H7 (cell line): ENCODE measurements at regions not wholly inside any gene's neighbourhood (a gene's known extent, or its start where the extent isn't known, plus 50 kb on each side); places are given as distances from the start of the nearest gene placed in this dataset.
A peak's percentile ranks its signal among the peaks of the same experiment; 100 is the strongest.

ENCODE experiments used
- DNase-seq: peaks from one replicate; pipeline ENCODE4 v3.0.0; 2012
- H3K27me3 ChIP-seq: 2 replicates; pipeline ENCODE4 v1.6.0; 2011; ENCODE audit warnings: mild to moderate bottlenecking, low read length; ENCODE audit not compliant: control insufficient read depth, insufficient read depth
- H3K36me3 ChIP-seq: replicated peaks from 2 replicates; pipeline ENCODE4 v1.5.1; 2011; ENCODE audit warnings: low read length; ENCODE audit not compliant: control insufficient read depth, insufficient read depth
- H3K4me3 ChIP-seq: 2 replicates; pipeline ENCODE4 v1.5.1; 2011; ENCODE audit warnings: low read depth, mild to moderate bottlenecking, control low read depth, low read length, moderate library complexity; ENCODE audit not compliant: insufficient read depth

DNA sequence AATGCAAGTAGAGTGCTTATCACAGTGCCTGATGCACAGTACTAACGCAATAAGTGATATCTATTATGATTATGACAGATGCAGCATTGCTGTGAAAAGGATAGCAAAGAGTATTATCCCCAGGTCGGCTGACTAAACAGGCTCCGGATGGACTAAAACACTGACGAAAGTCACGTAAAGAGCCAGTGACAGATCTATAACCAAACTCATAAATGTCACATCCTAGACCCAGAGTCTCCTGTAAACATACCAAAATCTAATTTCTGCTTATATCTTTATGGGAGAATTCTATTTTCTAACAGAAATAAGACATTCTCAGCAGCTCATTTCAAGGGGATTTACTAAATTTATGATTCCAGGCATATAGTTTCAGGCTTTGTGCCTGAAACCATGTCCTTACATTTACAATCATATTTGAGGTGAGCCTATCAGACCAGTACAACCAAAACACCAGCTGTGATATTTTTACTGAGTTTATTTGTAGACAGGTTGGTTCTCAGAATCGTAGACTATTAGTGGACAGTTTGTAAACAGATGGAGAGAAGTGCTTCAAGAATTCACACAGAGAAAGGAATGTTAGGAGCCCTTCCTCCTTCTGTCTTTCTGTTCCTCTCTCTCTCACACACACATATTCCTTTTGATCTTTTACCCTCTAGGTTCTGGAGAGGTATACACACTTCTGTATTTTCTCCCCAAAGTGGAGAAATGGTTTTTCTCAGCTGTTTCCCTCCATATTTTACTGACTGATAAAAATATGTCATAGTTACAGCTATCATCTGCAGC is 52.4 kb upstream of the WDR26 start:
- DNase-seq, result no peak
- H3K27me3 ChIP-seq, result no peaks in the 10 kb centered on the region
- no peak overlapping the region for H3K4me3 ChIP-seq
- no peaks in the 10 kb centered on the region for H3K36me3 ChIP-seq

DNA sequence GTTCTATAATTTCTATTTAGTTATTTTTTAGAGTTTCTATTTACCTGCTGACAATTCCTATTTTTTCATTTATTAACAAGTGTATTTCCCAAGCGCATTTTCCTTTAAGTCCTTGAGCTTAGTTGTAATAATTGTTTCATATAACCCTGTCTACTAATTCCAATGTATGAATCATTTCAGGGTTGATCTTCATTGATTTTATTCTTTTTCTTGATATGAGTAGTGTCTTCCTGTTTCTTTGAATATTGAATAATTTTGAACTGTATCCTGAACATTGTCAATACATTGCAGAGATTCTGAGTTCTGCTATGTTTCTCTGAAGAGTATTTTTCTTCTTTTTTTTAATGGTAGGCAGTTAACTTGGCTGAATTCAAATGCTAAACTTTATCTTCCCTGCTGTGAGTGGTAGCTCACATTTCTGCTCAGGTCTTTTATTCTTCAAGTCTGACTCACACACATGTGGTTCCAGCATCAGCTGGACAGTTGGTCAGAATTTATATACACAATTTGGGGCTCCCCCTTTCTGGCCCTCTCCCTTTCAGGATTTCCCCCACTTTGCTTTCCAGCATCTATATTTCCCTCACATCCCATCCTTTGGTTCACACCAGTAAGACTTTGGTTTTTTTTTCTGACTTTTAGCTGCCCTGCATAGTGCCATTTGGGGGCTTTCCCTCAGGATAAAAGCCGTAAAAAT is 54.4 kb upstream of the WDR26 start:
- no peaks in the 10 kb centered on the region for H3K27me3 ChIP-seq
- DNase-seq, result no peak
- no peaks in the 10 kb centered on the region for H3K36me3 ChIP-seq
- H3K4me3 ChIP-seq, result no peak overlapping the region

DNA sequence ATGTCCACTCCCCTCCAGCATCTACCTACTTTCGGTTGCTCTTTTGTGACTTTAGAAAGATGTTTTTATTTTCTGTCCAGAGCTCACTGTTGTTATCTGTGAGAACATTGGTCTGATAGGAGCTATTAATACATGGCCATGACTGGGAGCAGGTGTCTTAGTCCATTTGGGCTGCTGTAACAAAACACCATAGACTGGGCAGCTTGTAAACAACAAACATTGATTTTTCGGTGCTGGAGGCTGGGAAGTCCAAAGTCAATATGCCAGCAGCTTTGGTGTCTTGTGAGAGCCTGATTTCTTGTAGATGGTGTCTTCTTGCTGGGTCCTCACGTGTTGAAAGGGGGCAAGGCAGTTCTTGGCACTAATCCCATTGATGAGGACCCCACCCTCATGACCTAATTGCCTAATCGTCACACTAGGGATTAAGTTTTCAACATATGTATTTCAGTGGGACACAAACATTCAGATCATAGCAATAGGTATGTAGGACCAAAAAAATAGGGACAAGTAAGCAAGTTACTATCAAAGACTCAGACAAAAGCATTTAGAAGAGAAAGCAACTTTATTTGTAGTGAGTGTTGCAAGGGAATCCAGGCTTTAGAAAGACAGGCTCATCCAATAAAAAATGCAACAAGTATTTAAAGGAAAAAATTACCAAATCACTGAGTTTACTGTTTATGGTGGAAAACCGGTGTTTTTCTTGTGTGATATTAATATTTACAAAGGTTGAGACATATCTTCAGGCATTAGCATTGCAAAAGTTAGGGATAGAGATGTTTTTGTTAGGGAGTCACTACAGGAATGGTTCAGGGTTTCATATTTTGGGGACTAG is 55.2 kb upstream of the WDR26 start:
- H3K36me3 ChIP-seq, result no peaks in the 10 kb centered on the region
- H3K27me3 ChIP-seq, result no peaks in the 10 kb centered on the region; the same call in 1 of the 2 replicates

DNA sequence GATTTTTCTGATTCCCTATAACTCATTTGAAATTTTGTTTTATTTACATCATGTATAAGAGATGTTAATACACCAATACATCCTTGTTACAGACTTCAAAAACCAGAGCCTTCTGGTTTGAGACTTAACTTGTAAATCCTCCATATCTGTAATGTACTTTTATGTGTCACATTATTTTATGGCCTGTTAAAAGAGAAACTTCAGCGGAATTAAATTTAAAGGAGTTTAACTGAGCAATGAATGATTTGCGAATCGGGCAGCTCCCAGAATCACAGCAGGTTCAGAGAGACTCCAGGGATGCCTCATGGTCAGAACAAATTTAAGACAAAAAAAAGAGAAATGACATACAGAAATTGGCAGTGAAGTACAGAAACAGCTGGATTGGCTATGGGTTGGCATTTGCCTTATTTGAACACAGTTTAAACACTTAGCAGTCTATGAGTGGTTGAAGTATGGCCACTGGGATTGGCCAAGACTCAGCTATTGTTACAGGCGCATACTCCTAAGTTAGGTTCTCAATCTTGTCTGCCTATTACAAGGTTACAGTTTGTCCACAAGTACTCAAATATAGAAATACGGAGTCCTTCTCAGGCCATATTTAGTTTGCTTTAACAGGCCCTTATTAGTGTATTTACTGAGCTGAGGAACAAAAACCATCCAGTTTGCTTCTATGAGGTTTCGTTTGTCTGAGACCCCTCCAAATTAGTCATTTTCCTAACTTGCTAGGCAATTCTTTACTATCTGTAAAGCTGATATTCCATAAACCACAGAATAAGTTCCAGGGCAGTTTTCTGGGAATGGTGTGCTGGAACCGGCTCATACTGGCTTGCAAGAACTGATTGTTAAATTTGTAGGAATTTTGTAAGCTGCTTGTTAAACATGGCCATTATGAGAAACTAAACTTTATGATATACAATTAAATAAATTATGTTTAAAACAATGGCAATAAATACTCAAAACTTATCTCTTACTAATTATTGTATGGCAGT is 56.2 kb upstream of the WDR26 start:
- no peaks in the 10 kb centered on the region for H3K36me3 ChIP-seq
- DNase-seq, result no peak
- no peak overlapping the region for H3K4me3 ChIP-seq
- no peaks in the 10 kb centered on the region; the same call in 1 of the 2 replicates for H3K27me3 ChIP-seq

More for the DNA sequence above, 55.2 kb upstream of the WDR26 start:
- no peak overlapping the region for H3K4me3 ChIP-seq
- DNase-seq, result no peak

DNA sequence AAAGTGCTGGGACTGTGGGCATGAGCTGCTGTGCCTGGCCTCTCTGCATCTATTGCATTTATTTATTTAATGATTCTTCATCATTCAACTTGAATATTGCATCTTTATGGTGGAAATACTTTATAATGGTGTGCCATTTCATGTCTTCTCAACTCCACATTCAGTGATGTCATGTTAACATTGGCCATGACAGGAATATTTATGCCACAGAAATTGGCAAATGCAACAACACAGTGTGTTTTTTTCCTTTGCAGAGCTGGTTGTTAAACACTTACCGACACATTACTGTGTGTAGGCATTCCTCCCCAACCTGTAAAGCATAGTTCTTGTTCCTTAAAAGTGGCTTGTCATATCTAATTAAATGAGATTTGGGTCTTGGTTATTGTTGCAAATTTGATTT is 57.4 kb upstream of the WDR26 start:
- Histone ChIP-seq H3K4me3 (no peak overlapping the region), H3K27me3 (no peaks in the 10 kb centered on the region; the same call in 1 of the 2 replicates), H3K36me3 (no peaks in the 10 kb centered on the region)
- no peak for DNase-seq

DNA sequence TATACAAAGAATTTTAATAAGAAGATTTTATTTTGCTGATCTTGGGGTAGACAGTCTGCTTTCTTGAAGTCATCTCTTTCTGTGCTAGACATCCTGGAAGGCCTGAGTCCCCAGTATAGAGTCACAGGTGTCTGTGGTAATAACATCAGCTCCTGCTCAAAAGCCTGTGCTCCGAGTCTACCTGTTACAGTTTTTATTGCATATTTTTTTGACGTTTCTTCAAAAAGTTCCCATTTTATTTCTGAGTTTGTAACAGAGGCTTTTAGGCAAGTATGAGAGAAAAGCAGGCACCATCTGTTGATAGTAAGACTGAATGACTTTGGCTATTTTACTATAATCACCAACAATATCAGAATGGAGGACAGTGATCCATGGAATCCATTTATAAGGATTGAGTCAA is 58.0 kb upstream of the WDR26 start:
- no peak overlapping the region for H3K4me3 ChIP-seq
- no peaks in the 10 kb centered on the region; the same call in 1 of the 2 replicates for H3K27me3 ChIP-seq
- DNase-seq, result no peak
- no peaks in the 10 kb centered on the region for H3K36me3 ChIP-seq

DNA sequence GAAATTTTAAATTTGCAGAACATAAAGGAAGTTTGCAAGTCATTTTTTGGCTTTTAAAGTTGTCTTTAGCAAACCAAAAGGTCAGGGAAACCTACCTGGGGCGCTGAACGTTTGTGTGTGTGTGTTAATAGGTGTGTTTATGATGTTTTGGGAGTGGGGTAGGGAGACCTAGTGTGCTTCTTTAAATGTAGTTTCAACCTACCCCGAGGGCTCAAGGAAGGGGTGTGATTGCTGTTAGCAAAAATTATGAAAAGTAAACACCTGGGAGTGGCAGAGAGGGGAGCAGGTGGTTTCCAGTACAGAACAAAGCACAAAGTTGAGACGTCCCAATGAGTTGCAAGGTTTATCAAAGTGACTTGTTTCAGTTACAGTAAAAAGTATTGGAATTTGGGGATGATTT is 58.7 kb upstream of the WDR26 start:
- Histone ChIP-seq H3K4me3 (no peak overlapping the region), H3K36me3 (no peaks in the 10 kb centered on the region), H3K27me3 (no peaks in the 10 kb centered on the region; the same call in 1 of the 2 replicates)
- no peak for DNase-seq

DNA sequence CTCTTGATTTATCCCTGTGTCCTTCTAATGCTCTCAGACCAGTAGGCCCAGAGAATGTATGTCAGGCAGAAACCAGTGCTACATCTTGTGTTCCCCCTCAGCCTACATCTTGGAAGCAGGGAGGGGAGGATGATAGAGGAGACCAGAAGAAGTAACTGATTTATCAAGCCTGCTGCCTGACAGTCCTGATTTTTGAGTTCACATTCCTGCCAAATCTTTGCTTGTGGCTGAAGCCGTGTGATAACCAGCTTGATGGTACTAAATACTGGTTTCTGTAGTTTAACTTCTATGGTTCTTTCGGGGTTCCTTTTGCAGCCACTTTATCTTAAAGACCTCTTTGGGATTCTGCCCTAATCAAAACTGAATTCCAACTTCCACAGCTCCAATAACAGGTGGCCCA is 59.7 kb upstream of the WDR26 start:
- Histone ChIP-seq H3K4me3 (no peak overlapping the region), H3K27me3 (no peaks in the 10 kb centered on the region; the same call in 1 of the 2 replicates), H3K36me3 (no peaks in the 10 kb centered on the region)
- DNase-seq, result no peak

DNA sequence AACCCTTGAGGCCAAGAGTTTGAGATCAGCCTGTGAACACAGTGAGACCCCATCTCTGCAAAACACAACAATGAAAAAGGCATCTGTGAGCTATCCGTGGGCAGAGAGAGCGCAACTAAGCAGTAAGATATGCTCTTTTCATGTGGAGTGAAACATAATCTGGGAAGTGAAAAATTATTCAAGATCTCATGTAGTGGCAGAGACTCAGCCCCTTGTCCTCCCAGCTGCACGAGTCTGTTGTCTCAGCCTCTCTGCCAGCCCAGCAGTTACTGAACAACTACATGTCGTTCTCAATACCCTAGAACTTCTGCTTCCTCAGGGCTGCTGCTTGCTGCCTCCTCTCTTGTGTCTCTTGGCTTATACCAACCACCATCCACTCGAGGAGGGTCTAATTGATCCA is 61.3 kb upstream of the WDR26 start:
- no peak overlapping the region for H3K4me3 ChIP-seq
- no peaks in the 10 kb centered on the region for H3K36me3 ChIP-seq
- no peak for DNase-seq
- no peaks in the 10 kb centered on the region; the same call in 1 of the 2 replicates for H3K27me3 ChIP-seq

DNA sequence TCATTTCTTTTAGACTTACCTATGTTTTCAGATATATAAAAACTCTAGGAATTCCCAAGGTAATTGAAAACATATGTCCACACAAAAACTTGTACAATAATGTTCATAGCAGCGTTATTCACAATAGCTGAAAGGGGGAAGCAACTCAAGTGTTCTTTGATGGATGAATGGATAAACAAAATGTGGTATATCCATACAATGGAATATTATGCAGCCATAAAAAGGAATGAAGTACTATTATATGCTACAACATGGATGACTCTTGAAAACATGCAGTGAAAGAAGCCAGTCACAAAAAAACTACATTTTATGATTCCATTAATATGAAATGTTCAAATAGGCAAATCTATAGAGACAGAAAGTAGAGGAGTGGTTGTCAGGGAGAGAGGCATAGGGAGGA is 62.2 kb upstream of the WDR26 start:
- Histone ChIP-seq H3K4me3 (no peak overlapping the region), H3K36me3 (no peaks in the 10 kb centered on the region), H3K27me3 (no peaks in the 10 kb centered on the region; the same call in 1 of the 2 replicates)
- no peak for DNase-seq

DNA sequence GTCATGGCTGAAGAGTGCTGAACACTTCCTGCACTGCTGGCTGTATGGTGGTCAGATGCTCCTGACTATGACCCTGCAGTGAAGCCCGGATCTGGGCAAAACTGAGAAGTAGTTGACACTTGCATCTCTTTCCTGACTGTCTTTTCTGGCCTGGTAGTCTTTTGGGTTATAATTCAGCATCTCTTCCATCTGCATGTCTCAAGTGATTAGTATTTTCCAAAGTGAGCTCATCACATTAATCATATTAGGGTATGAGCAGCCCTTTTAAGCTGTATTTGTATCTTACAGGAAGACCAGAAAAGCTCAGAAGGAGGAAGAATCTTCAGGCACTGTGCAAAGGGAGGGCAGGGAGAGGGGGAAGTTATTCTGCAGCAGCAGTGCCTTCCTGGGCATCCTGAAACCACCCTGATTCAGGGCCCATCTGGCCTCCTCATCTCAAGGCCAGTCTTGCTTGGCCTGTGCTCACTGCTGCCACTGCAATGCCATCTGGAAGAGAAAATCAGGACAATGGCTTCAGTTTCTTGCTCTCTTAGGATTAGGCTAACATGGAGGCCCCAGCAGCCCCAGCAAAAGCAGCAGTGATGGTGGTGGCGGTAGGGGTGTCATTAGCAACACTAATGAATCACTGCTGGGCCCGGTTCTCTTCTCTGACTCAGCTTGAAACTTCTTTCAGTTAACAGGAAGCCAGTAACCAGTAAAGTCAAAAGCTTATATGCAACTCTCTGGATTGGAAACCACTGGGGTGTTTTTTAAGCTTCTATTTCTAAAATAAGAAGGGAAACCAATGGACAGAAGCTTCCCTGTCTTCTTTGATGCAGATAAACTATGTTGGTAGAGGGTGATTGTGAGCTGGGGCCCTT is 63.3 kb upstream of the WDR26 start:
- H3K36me3 ChIP-seq, result no peaks in the 10 kb centered on the region
- no peaks in the 10 kb centered on the region; the same call in 1 of the 2 replicates for H3K27me3 ChIP-seq
- DNase-seq, result no peak
- H3K4me3 ChIP-seq, result no peak overlapping the region

DNA sequence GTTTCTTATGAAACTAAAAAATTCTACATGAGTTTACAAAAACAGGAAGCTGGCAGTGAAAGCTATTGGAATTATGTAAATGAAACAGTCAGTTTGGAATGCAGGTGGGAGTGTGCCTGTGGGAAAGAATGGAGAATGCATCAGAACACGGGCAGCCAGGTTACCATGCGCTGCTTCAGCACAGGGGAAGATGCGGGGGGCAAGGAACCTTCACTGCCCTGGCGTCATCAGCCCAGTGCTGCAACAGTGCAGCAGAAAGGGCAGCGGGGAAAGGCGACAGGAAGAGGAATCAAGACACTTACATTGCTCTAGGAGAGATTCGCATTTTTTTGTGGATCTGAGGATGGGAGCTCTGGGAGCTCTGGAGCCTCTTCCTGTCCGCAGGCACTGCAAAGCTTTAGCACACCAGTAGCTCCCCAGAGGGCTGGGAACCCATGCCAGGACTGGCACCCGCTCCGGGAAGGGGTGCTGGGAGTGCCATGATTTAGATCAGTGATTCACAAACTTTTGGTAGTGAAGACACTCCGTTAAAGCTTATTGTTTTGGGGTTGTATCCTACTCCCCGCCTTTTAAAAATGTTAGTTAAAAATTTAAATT is 64.1 kb upstream of the WDR26 start:
- no peaks in the 10 kb centered on the region for H3K36me3 ChIP-seq
- peak; percentile 64 for DNase-seq
- H3K4me3 ChIP-seq, result no peak overlapping the region
- H3K27me3 ChIP-seq, result no peaks in the 10 kb centered on the region; the same call in 1 of the 2 replicates

DNA sequence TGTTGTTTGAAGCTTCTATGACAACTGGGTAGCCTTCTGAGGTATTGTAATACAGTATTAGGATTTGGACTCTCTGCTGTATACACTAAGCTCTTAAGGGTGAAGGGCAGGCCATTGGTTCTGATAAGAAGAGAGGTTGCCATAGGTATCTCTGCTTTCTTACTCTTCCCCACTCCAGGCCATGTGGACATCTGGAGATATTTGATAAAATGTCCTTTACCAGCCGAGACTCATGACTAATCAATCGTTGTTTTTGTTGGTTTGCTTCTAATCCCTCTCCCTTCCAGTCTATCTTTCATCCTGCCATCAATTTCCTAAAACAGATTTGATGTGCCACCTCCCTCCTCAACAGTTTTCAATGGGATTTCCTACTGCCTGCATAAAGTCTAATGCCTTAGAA is 64.6 kb upstream of the WDR26 start:
- Histone ChIP-seq H3K27me3 (no peaks in the 10 kb centered on the region; the same call in 1 of the 2 replicates), H3K36me3 (no peaks in the 10 kb centered on the region), H3K4me3 (no peak overlapping the region)
- DNase-seq, result no peak
